HuH-7 (cell line): ENCODE measurements at regions not wholly inside any gene's neighbourhood (a gene's known extent, or its start where the extent isn't known, plus 50 kb on each side); places are given as distances from the start of the nearest gene placed in this dataset.

Experiments
- DNase-seq: peaks from one replicate; pipeline ENCODE4 v3.0.0; 2011; ENCODE audit warnings: low spot score

DNA sequence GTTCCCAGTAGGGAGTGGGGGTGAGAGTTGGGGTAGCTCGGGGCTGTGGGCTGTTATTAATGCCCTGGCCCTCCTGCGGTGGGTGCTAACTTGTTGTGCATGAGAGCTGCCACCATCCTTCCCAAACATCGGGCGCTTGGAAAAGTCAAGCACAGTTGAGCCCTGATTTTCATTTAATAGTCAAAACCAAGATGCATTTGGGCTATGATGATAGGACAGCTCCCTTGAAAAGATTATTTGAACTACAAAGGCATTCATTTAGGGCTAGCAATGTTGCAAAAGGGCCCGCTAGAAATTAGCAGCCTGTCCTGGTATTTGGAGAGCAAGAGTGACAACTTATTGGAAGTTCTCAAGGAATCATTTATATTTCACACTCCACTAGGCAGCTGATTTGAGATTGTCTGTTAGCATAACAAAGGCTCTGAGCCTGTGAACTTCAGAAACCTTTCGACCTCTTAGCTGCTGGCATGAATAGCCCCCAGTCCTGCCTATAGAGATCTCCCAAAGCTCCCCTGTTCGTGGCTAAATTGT, 128.2 kb upstream of the TMEM161B start:
- no peak for DNase-seq

DNA sequence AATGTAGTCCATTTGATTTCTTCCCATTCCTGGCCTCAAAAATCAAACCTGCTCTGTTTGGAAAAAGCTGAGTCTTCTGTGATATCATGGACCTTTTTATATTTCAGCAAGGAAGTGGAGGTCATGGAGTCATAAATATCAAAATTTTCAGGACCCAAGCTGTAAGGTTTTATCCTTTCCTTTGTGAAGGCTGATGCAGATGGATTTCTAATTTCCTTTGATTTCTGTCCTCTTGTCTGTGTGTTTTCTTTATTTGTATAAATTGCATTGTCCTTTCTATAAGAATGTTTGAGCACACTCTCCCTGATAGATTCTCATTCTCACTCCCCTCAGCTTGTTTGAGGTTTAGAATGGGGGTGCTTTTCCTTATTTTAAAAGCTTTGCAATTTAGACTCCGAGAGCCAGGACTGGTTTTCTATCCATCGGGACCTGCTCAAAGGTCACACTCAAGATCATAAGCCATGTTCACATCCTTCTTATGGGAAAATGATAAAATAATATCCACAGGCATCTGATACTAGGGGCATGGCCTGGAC, 127.4 kb upstream of the TMEM161B start:
- no peak for DNase-seq

DNA sequence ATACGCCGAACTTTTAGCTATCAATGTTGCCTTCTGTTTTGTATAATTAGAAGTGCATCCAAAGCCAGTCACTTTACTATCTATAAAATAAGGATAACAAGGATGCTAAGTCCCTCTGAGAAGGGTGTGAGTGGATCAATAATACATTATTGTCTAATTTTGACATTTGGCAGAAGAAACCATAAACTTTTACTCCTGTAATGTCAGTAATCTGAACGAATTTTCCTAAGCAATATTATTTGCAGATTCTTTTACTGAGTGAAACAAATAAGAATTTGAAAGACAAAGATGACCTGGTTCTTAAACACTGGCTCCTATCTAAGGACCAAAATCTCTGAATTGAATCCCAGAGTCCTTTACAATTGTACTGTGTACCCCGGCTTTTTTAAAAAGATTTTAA, 126.6 kb upstream of the TMEM161B start:
- no peak for DNase-seq

DNA sequence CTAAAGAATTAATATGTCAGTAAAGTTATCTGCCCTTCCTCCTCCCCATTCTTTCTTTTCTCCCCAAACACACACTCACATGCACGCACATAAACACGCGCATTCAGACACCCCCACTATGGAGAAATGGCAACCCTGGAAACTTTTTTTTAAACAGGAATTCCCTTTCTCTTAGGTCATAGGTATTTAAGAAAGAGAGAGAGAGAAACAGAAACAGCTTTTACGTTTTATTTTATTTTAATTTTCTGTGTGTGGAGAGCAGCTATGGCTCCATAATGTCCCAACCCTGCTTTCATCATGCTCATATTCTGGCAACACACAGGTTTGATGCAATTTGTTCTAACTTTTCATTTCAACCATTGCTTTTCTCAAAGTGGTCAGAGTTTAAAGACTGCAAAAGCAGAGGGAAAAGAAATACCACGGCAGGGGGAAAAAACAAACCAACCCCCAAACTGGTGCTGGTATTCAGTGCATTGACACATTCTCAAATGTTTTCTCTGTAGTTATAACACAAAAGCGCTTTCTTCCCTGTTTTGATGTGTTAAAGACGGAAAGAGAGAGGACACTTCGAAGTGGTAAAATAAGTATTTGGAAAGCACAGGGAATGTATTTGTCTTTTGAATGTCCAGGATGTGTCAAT, 126.0 kb upstream of the TMEM161B start:
- no peak for DNase-seq

GRCh38 chr5:88393716-88394535, 125.3 kb upstream of the TMEM161B start:
- DNase-seq = no peak

GRCh38 chr5:88393042-88393441, 124.4 kb upstream of the TMEM161B start:
- peak; percentile 12 for DNase-seq

DNA sequence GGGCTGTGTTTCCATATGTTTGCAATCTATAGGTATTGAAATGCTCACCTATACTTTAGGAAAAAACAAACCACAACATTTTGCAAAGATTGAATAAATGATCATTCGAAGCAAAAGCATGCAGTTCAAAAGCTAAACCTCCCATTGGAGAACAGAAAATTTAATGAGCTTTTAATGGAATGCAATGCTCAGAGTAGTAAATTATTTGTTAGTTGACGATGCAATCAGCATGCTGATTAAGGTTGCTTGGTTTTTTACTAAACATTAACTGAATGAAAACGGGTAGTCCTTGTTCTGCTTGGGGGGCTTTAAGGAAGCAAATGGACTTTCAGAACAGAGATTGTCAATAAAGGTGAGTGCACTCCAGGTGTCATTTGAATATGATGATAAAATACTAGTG, 123.3 kb upstream of the TMEM161B start:
- DNase-seq = no peak

- DNase-seq = no peak
Observed at GRCh38 chr5:88391116-88391515, 122.5 kb upstream of the TMEM161B start.

DNA sequence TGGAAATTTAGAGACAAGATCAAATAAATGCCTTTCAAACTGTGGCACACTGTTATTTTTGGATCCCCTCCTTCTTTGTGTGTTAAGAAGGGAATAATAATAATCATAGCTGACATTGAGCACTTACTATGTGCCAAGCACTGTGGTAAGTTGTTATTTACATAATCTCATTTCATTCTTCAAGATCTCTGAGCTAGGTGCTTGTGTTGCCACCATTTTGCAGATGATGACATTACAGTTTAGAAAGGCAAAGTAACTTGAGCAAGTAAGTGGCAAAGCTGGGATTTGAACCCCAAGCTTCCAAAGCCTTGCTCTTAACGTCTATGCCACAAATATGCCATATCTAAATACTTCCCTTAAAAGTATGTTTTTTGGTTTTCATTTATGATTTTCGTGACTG, 121.8 kb upstream of the TMEM161B start:
- DNase-seq = no peak

GRCh38 chr5:88390096-88390441, 121.4 kb upstream of the TMEM161B start:
- DNase-seq = no peak

DNA sequence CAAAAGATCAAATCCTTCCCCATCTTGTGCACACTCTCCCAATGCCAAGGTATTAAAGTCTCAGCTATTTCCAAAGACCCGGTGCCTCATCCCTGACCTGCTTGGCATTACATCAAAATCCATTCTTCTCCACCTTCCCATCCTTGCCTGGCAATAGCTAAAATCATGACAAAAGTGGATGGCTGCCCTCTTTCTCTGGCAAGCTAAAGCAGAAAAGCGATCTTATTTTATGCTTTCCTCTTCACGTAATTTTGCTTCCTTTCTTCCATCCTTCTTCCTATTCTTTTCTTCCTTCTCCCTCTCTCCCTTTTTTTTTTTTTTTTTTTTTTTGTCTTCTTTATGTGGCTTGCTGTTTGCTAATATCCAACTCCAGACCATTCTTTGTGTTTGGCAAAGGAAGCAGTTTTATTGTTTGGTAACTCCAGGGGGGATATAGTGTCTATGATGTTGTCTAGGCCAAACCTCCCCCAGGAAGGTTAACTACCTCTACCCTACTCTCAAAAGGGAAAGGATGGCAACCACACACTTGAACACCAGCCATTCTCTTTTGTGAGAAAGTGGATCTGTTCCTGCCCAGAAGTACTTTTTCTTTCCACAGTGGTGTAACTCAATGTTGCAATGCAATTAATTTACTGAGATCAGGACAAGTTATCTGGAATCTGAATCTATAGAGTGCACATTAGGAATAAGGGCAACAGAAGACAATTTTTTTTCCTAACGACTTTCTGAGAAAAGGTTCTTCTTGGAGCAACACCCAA, 120.9 kb upstream of the TMEM161B start:
- DNase-seq = no peak

- DNase-seq = no peak
Observed at GRCh38 chr5:88388476-88389337, 120.1 kb upstream of the TMEM161B start.

- no peak for DNase-seq
Observed at GRCh38 chr5:88384886-88385285, 116.2 kb upstream of the TMEM161B start.

- no peak for DNase-seq
Observed at GRCh38 chr5:88380332-88380731, 111.7 kb upstream of the TMEM161B start.

- DNase-seq = no peak
Observed at GRCh38 chr5:88377705-88378656, 109.3 kb upstream of the TMEM161B start.

GRCh38 chr5:88377240-88377639, 108.6 kb upstream of the TMEM161B start:
- DNase-seq = no peak

DNA sequence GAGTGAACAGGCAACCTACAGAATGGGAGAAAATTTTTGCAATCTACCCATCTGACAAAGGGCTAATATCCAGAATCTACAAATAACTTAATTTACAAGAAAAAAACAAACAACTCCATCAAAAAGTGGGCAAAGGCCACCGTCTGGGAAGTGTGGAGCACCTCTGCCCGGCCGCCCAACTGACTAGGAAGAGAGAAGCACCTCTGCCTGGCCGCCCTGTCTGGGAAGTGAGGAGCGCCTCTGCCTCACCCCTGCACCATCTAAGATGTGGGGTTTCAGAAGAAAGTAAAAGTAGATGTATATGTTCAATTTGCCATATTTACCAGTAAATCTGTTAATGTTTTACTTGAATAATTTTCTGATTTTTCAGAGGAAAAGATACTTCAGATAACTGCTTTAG, 108.1 kb upstream of the TMEM161B start:
- DNase-seq = no peak

GRCh38 chr5:88374391-88374790, 105.7 kb upstream of the TMEM161B start:
- DNase-seq = no peak

DNA sequence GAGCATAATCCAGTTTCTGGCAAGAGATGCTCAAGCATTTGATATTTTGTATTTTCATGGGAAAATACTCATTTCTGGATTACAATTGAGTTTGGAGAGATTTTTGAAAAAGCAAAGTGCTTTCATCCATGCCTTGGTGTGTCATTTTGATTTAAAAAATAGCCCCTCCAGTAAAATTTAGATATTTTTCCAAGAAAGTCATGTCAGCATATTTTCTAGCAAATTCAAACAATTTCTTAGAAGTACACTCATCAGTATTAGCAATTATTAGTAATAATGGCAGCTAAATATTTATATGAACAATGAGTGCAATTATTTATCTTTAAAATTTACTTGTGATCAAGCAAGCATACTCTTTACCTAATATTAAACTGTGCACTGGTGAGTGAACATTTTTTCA, 102.2 kb upstream of the TMEM161B start:
- no peak for DNase-seq

- no peak for DNase-seq
Observed at GRCh38 chr5:88368201-88368600, 99.6 kb upstream of the TMEM161B start.
